ENCODE measurements at regions not wholly inside any gene's neighbourhood (a gene's known extent, or its start where the extent isn't known, plus 50 kb on each side); places are given as distances from the start of the nearest gene placed in this dataset.

GRCh38 chr13:103273825-103274224 is 207.6 kb upstream of the SLC10A2 start:
- TF ChIP-seq, protein P1, sequence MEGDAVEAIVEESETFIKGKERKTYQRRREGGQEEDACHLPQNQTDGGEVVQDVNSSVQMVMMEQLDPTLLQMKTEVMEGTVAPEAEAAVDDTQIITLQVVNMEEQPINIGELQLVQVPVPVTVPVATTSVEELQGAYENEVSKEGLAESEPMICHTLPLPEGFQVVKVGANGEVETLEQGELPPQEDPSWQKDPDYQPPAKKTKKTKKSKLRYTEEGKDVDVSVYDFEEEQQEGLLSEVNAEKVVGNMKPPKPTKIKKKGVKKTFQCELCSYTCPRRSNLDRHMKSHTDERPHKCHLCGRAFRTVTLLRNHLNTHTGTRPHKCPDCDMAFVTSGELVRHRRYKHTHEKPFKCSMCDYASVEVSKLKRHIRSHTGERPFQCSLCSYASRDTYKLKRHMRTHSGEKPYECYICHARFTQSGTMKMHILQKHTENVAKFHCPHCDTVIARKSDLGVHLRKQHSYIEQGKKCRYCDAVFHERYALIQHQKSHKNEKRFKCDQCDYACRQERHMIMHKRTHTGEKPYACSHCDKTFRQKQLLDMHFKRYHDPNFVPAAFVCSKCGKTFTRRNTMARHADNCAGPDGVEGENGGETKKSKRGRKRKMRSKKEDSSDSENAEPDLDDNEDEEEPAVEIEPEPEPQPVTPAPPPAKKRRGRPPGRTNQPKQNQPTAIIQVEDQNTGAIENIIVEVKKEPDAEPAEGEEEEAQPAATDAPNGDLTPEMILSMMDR (conservative IDR thresholded peaks at IDR 0.05; ENCODE audit: low read depth, low read length) = no peak
- no peak for TF ChIP-seq EZH2 (IDR thresholded peaks at IDR 0.05; ENCODE audit: low read length, unreplicated experiment)
